UCSD-AML1 (cell line): ENCODE measurements at regions not wholly inside any gene's neighbourhood (a gene's known extent, or its start where the extent isn't known, plus 50 kb on each side); places are given as distances from the start of the nearest gene placed in this dataset.
"Not testable (repeated sequence)": the region's sequence is repeated elsewhere in the genome, so short reads cannot be mapped to it uniquely, and the experiment has no call there.

Source experiments
- DNase-seq: peaks from one replicate; lab custom pipeline; 2025; ENCODE audit not compliant: unreplicated experiment; lab: John Stamatoyannopoulos, UW

DNA sequence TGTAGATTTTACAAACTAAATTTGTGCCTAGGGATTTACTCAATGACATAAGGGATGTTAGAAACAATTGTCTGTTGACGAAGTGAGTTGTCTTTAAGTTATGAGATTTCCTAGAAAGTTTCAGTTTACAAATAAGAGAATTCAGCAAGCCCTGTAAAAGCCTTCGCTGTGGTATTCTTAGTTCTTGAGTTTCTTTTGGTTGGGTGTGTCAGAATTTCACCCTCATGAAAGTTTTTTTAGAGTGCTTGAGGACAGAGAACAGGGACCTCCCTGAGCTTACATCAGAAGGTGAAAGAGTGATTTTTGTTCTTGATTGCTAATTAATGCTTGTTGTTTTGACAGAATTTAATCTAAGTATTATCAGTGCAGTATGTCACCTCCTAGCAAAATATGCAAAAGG, 2628.2 kb downstream of the ARAP2 start:
- no peak for DNase-seq

DNA sequence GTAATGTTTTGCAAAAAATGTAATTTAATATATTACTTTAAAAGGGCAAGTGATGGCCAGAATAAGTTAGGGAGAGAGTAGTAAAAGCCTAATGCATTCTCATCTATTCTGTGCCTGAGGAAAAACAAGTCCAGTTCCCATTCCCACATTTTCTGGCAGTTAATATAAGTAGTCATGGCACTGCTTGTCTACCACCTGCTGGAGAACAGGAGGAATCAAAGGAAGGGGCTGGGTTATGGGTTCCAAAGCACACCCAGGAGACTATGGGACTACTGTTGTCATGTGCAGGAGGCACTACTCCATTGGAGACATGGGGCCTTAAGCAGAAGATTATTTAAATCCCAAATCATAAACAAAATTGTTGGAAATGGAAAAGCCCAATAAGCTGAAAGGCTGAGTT, 2618.6 kb downstream of the ARAP2 start:
- no peak for DNase-seq

DNA sequence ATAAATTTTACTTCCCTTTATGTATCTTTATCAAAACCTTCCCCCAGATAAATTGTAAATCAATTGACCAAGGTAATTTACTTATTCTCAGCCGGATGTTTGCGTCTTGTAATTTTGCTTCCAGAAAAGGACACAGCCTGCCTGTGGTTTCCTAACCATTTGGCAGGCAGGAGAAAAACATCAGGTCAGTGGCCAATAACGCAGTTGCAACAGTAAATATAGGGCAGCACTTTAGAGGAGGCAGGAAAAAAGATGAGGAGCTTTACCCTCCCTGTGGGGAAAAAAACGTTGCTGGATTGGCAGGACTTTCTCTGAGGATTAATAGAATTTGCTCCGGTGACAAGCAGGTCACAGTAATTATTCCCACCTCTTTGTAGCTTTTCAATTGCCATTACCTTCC, 2618.1 kb downstream of the ARAP2 start:
- no peak for DNase-seq

DNA sequence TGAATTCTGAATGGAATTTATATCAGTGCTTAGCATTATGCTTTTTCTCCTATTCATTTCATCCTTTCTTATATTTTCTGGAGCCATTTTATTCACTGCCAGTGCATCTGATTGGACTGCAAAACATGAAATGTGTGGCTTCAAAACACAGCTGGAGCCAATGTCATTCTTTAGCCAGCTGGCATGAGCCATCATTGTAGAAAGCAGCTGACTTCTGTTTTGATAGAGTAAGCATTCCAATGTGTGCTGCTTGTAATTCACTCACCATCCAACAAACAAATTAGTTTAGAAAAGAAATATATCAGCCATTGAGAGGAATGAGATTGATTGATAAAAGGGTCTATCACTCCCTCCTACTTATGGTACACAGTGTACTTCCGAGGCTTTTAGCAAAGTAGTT, 2616.0 kb downstream of the ARAP2 start:
- no peak for DNase-seq

DNA sequence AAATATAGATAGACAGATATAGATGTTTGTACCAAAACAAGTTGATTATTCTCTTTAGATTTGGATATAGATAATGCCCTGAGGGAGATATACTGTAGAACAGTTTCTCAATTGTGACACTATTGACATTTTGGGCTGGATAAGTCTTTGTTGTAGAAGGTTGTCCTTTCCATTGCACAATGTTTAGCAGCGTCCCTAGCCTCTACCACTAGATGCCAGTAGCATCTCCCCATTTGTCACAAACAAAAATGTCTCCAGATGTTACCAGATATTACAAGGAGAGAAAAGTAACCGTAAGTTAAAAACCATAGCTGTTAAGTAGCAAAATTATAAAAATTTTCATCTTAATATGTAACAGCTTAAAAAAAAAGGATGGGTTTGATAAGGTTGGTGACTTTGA, 2595.3 kb downstream of the ARAP2 start:
- DNase-seq = no peak

DNA sequence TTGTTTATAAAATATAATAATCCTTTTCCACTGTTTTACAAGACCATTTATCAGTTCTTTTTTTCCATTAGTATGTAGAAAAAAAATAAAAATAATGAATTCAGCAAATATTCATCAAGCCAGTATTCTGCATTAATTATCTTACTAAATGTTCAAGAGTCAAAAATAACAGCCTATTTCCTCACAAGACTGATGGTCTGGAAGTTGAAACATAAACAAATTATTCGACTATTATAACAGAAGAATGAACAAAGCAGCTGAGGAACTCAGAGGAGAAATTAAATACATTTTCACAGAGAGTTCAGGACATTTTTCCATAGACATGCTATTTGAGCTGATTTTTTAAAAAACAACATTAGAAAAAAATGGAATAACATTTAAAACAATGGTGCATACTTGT, 2594.8 kb downstream of the ARAP2 start:
- DNase-seq = no peak

DNA sequence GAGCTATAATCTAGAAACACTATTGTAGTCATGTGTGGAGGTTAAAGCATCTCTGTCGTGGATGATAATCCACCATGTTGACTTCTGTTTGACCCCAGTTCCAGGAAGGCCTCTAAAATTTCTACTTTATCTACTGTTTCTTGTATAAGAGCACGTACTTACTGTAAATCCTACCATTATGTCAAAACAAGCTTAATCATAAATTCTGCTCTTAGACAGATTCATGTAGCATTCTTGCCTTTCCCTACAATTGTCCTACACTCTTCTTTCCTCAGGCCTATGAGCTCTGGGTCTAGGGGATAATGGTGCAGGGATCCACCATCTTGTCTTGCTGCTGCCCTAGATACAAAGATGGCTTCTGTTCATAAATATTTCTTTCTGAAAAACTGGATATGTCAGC, 2594.3 kb downstream of the ARAP2 start:
- no peak for DNase-seq

DNA sequence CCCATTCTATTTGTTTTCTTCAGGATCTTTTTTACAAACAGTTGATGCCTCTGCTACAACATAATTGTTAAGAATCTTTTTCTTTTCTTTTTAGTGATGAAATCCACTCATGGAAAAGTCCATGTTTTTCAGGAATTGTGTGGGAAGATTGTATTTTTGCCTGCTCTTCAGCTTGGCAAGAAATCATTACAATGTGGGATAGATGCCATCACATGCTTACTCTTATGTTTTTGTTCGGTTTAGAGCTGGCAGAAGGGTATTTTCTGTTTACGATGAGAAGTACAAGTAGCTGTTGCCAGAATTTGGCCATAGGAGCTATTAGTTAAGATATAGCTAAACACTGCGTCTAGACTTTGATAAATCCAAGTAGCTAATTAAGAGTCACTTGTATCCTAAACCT, 2585.3 kb downstream of the ARAP2 start:
- DNase-seq = no peak

DNA sequence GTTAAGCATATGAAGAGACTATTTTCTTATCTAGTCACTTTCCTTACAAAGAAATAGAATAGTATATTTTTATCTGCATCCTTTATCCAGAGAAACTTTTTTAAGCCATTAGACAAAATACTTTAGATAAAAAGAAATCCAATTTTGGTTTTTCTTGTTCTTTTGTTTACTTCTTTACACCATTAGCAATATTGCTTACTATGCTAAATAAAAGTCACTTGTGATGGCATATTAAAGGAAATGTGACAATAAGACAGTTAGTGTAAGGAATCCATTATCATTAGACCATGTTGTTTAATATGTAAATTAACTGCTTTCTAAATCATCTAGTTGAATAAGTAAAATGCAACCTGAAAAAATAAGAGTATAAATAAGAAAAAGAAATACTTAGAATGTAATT, 2582.7 kb downstream of the ARAP2 start:
- DNase-seq = no peak

DNA sequence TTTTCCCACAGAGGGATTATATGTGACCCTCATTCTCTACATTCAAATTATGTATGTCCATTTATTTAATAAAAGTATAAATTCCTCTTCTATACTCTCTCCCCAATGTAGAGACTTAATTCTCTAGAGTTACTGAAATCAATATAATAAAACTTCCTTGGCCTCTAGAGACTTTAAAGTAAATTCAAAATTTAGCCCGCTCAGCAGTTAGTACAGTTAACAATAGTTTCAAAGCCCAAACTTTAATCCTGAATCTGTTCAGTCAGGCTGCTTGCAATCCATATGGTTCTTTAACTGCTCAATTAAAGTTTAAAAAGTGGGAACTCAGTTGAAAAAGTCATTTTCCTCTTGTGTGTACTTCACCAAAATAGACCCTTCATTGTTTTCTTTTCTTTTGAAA, 2558.4 kb downstream of the ARAP2 start:
- no peak for DNase-seq

DNA sequence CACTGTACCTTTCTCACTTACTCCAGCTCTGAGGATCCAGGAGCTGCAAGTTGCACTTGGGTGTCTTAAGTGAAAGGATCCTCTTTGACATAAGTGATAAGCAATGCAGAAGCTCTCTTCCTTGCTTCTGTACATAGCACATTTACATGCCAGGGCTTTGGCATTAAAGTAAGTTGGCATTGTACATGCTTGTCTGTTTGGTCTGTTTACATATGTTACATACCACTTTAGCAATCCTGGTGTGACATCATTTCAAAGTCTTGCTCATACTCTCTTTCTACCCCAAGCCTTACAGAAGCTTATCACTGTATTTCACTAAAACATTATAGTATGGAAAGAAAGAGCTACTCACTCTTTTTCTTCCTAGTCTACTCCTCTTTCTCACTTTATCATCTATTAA, 2548.3 kb downstream of the ARAP2 start:
- DNase-seq = no peak

DNA sequence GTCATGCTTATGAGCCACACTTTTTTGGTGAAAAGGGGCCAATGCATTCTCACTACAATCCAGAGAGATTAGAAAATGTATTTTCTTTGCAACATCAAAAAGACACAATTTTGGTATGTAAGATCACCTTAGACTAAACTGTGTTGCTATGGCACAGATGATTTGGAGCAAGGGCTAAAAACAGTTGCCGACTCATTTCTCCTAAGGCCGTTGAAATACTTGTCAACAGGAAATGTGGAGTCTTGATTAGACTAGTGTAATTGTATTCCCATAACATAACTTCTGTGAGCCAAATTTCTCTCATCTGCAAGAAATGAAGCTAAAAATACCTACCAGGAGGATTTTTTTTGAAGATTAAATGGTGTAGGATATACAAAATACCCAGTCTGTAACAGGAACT, 2547.7 kb downstream of the ARAP2 start:
- no peak for DNase-seq

DNA sequence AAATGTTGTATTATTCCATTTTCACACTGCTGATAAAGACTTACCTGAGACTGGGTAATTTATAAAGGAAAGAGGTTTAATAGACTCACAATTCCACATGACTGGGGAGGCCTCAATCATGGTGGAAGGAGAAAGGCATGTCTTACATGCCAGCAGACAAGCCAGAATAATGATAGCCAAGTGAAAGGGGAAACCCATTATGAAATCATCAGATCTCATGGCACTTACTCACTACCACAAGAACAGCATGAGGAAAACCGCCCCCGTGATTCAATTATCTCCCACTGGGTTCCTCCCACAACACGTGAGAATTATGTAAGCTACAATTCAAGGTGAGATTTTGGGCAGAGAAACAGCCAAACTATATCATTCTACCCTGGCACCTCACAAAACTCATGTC, 2535.1 kb downstream of the ARAP2 start:
- DNase-seq = no peak

DNA sequence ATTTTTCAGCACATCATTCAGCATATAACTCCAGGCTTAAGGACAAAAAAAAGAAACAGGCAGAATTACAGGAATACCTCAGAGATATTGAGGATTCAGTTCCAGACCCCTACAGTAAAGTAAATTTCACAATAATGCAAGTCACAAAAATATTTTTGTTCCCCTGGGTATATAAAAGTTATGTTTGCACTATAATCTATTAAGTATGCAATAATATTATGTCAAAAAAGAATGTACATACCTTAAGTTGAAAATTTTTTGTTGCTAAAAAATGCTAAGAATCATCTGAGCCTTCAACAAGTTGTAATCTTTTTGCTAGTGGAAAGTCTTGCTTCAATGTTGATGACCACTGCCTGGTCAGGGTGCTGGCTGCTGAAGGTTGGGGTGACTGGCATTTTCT, 2532.5 kb downstream of the ARAP2 start:
- no peak for DNase-seq

DNA sequence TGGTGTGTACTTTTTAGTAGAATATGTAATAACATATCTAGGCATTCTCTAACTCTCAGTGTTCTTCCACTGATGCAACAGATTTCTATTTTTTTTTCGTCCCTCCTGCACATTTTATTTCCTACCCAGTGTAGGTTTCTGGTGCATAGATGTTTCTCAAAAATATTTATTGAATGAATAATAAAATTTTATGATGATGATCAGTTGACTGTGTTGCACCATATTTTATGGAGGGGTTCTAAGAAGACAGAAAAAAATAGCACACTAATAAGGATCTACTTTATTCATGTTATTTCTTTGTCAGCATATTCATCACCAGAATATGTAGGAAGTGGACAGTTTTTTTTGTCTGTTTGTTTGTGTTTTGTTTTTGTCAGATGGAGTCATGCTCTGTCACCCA, 2529.3 kb downstream of the ARAP2 start:
- no peak for DNase-seq

DNA sequence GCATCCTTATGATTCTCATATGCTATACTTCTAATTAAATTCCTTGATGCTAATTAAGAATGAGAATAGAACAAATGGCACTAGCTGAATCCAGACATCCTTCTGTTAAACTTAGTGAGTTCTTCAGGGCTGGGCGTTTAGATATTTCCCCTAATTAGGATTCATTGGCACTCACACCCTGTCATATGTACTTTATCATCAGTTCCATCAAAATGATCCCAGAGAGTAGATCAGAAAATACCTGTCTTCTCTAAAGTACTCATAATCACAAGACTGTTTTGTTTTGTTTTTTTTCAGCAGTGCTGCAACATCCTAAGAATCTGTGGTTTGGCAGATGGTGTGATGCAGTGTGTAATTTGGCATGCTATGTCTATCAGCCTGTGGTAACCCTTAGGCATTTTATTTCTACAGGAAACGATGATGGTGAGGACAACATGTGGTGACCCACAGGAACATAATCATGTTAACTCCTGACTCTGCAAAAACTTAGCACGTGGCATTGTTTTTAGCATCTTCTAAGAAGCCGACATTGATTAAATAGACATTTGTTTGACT, 2528.4 kb downstream of the ARAP2 start:
- no peak for DNase-seq

DNA sequence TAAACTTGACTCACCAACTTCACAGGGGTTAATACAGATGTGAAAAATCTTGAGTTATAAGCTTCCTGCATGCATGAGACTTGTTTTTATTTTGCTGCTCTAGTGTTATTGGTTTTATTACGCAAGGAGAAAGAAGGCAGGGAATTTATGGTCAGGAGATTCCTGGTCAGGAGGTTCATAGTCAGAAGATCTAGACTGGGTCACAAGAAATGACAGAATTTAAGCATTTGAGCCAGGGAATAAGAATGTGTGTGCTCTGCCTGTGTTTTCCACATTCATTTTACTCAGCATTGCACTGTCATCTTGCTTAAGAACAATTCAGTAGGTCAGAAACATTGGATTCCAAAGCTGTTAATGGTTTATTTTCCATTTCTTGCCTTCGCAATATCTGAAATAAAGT, 2522.1 kb downstream of the ARAP2 start:
- no peak for DNase-seq

DNA sequence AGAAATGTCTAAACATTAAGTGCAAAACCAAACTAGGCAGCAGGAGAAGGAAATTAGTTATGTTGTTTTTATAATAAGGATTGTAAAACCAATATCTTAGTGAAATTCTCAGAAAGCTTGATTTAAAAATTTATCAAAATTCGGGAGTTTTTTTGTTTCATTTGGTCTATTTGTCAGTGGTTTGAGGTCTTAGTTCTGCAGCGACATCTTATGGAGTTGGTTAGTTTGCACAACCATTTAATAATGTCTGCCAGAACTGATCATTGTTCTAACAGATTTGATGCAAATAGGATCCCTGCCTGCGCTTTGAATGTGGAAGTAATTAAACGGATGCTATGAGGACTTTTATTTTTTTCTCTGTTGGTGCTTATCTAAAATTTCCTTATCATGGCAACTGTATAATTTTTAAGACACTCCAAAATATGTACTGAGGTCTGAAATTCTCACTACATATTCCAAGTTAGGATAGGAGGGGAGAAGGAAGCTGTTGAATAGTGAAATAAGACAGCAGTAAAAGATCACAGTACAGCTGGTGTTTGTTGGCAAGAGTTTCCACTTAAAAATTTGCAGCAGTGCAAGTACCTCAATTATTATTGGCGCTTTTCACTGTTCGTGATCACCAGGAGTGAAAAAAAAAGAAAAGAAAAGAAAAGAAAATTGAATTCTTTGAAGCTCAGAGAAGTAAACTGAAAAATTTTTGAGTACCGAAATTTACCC, 2521.4 kb downstream of the ARAP2 start:
- DNase-seq = no peak

DNA sequence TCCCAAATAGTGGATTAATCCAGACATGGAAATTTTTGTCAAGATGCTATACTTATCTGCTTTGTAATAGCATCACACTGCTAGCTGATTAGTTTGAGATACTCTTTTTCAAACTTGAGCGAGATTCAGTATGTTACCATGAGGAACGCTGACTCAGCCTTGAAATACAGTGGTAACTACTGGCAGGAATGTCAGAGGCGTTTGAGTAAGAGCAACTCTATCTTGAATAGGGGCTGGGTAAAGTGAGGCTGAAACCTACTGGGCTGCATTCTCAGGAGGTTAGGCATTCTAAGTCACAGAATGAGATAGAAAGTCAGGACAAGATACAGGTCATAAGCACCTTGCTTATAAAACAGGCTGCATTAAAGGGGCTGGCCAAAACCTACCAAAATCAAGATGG, 2519.6 kb downstream of the ARAP2 start:
- no peak for DNase-seq

DNA sequence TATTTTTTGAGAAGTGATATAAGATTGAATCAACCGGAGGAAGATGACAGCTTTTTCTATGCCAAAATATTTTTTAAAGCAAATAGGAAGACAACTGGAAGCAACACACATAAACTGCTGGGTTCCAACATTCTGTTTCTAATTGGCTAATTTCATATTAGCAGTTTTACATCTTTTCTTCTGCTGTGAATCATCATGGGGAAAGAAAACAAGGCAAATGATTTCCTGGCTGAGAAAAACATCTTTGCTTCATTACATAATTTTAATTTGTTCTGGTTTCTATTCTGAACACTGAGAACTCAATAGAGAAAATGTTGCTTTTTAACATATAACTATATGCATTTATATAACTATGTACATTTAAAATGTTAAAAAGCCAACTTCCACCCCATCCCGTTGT, 2518.5 kb downstream of the ARAP2 start:
- DNase-seq = no peak

DNA sequence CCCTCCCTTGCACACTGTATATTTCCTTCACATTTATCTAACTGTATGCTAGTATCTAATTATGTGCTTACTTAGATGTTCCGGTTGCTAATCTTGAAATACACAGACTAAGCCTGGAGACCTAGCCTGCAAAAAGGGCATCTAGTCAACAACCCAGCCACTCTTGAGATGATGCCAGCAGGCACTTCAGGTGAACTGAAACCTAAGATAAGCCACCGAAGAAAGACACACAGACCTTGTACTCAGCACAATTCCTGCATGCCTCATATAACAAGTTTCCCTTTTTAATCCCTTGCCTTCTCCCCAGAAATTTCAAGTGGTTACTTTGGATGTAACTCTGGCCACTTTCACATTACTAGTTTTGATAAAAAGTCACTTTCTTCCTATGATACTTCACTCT, 2506.6 kb downstream of the ARAP2 start:
- DNase-seq = no peak

DNA sequence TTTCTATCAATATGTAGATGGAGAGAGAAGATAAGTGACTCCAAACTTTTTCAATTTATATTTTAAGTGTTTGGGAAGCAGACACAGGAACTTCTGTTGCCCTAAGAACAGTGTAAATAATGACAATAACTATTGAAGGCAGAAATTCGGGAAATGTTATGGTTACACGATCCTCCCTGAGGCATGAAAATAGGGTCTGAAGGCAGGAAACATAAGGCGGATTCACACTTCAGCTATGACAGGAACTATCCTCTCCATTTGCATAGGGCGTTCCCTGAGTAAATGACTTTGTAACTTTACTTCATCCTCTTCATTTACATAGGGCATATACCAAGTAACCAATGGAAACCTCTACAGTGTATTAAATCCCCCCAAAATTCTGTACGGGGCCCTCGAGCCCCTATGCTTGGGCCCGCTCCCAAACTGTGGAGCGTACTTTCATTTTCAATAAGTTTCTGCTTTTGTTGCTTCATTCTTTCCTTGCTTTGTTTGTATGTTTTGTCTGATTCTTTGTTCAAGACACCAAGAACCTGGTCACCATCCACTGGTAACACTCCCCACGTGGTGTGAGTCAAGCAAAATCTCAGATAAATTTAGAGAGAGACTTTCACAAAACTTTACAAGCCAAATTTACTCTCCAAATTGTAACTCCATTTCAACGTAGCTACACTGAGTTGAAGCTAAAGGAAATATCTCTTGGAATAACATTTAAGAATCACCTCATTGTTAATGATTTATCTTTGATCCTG, 2504.3 kb downstream of the ARAP2 start:
- DNase-seq = no peak

DNA sequence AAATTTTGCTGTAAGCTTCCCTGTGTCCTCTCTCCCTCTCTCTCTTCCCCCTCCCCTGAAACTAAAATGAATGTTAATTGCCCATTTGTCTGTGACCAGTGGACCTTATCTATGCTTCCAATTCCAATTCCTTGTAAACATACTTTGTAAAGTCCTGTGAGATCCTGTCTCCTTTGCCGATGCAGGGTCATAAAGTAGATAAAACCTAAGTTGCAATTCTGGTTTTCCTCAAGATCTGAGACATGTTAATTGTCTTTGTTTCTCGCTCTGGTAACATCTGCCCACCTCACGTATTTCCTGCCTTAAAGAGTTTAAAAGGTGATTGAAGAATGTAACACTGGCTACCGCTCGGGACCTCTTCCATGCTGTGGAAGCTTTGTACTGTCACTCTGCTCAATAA, 2503.4 kb downstream of the ARAP2 start:
- DNase-seq = not testable (repeated sequence)
